Stimulated activated CD4-positive, alpha-beta T cell treated with anti-CD3 and anti-CD28 coated beads, Interleukin-15, amount 100 ng/mL, for 1 hour (primary cell): ENCODE measurements at regions not wholly inside any gene's neighbourhood (a gene's known extent, or its start where the extent isn't known, plus 50 kb on each side); places are given as distances from the start of the nearest gene placed in this dataset.
"Not testable (repeated sequence)": the region's sequence is repeated elsewhere in the genome, so short reads cannot be mapped to it uniquely, and the experiment has no call there.

Experiments
- DNase-seq, 2 donors: peaks; one replicate each; pipeline ENCODE4 v3.0.0-alpha.2; 2020; ENCODE audit warnings: low read depth in 1 of 2, low spot score in 1 of 2

DNA sequence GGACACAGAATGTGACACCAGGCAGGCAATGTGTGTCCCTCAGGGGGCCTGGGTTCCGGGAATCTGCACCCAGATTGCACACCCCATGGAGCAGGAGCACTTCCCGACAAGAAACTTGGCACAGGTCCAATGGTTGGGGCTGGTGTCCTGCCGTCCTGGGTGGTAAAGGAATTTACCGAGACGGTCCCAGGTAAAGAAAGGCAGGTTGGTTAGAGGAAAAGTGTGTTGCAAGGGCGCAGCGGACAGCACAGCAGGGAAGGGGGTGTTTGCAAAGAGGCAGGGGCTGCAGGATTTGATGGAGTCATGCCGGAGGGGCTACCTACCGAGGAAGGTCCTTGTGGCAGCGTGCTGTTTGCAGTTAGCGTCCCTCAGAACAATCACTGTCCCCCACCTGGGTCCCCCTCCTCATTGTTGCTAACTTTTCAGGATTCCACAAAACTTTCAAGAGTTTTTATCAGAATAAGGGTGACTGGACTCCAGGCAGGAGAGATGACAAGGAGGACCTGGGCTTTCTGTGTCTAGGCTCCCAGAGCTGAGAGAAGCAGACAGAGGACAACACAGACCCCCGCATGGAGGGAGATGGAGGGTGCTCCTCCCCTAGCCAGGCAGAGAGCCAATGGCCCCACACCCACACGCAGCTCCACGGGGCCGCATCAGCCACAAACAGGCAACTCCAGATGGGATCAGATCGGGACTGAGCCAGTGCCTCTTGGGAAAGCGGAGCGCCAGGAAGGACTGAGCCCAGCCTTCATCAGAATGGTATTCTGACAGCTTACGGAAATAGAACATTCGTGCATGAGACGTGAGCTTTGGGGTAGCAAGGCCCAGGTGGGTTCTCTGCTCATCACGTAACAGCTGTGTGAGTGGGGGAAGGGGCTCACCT lies 1423.9 kb downstream of the BRD1 start:
- DNase-seq = no peak

DNA sequence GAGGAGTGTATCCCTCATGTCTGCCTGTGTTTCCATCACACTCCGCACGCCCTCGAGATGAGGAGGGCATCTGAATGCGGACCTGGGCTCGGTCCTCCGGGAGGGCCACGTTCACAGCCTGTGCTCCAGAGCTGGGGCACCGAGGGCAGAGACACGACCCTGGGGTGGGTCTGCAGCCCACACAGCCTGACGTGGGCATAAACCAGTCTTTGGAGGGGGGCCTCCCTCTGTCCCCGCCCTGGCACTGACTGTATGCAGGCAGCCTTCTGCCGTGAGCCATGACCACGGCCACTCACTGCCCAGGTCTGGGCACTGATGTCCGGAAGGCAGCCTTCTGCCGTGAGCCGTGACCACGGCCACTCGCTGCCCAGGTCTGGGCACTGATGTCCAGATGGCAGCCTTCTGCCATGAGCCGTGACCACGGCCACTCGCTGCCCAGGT lies 1425.1 kb downstream of the BRD1 start:
- no peak for DNase-seq

DNA sequence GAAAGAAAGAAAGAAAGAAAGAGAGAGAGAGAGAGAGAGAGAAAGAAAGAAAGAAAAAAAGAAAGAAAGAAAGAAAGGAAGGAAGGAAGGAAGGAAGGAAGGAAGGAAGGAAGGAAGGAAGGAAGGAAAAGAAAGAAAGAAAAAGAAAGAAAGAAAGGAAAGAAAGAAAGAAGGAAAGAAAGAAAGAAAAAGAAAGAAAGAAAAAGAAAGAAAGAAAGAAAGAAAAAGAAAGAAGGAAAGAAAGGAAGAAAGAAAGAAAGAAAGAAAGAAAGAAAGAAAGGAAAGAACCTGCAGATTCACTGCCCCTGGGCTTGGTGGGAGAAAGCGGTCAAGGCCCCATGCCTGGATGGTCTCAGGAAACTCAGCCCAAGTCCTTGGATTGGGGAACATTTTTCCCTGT lies 1426.2 kb downstream of the BRD1 start:
- DNase-seq = not testable (repeated sequence)

DNA sequence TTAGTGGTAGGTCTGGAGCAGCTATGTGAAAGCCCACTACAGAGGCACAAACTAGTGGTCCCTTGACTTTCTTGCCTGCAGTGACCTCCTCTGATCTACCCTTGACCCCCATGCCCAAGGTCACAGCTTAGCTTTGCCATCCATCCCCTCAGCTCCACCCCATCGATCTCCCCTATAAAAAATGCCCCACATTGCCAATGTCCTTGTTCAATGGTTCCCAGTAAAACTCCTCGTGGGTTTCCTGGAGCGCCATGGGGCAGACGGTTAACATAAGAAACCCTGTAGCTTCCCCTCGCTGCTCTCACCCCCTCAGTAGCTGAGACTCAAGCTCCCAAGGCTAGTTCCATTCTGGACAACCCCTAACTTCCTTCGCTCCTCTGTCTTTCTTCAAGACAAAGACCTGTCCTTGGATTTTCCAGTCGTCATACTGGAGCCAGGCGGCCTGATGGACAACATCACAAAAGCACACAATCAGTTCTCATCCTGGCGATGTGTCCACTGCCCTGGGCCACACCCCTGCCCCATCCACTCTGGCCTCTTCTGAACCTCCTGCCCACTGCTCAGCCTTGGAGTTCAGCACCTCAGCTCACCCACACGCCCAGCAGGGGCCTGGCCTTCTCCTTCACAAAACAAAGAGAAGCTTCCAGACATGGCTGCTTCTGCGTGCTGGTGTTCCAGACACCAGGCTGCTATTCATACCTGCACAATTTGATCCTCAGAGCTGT lies 1429.3 kb downstream of the BRD1 start:
- no peak for DNase-seq

DNA sequence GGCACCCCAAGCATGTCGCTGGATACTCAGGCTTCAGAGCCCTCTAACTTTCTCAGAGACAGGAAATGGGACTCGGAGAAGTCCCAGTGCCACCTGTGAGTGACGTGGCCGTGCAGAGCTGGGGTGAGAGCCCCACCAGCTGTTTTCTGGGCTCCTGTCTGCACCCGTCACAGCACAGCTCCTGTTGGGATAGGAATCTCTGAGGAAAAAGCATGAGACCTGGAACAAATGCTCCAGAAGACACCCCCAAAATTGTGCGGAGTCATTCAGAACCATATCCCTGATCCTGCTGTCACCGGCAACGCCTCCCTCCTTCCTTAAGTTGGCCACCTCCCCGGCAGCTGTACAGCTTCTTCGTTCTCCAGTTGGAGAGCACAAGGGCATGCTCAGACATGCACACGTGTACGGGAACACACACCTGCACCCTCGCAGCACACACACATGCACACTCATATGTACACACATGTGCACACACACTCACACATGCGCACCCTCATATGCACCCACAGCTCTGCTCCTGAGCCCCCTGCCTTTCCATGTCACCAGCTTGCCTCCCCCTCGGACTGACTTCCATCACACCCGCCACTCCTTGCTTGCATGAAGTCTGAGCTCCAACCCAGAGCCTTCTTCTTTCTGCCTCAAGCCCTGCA lies 1430.0 kb downstream of the BRD1 start:
- no peak for DNase-seq

DNA sequence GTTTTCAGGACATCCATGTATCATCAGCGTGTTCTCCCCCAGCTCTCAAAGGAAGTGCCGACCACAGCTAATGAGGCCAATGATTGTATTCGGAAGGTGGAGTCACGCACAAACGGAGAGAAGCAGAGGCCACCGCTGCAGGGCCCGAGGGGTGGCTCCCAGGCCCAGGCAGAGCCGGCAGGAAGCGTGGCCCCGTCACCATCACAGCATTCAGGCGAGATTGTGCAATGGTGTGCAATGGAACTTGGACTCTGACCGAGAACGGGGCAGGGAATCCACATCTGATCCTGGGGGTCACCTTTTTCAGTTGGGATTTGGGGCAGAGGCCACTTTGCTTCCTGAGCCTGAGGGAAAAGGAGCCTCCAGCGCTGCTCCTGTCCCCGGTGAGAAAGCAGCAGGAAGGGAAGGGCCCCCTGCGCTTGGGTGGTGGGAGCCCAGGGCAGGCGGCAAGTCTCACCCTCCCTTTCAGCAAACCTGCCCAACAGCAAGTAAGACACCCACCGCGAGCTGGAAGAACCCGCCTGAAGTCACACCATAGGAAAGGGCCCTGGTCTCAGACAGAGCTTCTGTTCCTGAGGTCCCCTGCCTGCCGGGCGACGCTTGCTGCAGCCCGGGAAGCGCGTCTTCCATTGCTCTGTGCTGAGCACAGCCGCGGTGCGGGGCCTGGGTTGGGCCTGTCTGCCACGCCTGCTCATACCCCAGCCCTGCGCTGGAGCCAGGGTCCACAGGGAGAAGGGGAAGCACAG lies 1430.7 kb downstream of the BRD1 start:
- DNase-seq = no peak

DNA sequence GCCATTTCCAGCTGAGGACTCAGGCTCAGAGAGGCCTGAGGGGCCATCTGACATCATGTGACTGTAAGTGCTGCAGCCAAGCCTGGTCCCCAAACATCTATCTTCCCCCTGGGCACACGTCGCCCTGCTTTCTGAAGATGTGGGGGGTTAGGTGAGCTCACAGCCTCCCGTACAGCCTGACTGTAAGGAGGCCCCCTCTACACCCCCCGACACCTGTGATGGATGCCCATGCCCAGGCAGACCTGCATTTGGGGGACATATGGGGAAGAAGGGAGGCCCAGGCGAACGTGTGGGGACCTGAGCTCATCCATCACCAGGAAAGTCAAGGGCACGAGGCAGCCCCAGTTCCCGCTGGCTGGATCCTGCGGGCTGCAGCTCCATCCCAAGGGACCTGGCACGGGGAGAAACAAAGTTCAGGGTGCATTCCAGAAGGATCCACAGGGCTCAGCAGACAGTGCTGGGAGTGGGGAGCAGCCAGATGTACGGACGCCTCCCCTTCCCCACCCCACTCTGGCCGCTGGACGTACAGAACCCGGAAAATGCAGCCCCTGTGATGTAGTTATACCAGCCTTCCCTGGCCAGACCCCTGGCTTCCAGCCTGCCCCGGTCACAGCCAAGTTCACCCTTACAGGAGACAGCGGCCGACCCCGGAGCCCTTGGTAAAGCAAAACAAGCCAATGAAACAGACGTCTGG lies 1431.4 kb downstream of the BRD1 start:
- DNase-seq = no peak

DNA sequence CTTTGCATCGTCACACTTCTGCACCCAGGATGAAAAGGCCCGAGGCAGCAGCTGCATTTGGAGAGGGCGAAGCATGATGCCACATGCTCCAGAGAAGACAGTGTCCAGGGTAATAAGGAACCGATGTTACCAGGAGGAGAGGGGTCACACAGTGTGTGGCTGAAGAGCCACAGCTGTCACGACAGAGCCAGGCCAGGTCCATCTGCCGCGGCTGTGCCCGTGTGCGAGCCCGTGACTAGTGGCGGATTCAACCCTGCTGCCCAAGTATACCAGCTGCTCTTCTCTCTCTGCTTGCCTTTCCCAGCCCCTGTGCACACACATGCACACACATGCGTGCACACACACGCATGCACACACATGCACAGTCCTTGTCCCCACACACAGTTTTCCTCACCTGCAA lies 1432.5 kb downstream of the BRD1 start:
- DNase-seq = no peak

DNA sequence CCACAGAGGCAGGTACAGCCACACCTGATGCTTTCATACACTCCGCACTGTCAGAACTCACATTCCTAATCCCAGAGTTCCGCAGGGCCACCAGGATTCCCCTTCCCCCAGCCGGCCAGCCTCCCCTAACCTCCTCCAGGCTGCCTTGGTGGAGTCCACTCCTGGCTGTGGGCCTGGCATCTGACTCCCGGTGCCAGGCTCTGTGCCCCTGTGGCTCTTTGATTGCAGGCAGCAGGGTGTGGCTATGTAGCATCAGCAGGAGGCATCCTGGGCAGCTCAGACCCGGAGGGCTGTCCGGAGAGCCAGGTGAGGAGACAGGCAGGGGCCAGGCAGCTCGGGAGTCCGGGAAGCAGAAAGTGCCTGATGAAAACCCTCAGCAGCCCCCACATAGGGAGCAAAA lies 1432.9 kb downstream of the BRD1 start:
- no peak for DNase-seq

DNA sequence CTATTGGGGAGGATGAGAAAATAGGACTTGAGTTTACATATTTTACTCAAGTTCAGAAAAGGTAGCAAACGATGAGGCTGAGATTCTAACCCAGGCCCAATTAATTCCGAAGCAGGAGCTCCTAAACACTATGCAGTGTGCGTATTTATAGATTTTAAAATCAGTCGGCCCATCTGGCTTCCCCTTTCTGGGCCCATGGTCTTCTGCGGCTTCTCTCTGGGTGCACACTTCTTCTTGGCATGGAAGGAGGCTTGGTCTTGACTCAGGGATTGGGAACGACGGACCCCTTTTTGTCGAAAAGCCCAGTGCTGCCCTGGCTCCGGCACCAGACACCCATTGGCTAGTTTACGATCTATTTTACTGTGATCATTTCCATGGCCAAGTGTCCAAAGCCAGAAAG lies 1433.8 kb downstream of the BRD1 start:
- no peak for DNase-seq

DNA sequence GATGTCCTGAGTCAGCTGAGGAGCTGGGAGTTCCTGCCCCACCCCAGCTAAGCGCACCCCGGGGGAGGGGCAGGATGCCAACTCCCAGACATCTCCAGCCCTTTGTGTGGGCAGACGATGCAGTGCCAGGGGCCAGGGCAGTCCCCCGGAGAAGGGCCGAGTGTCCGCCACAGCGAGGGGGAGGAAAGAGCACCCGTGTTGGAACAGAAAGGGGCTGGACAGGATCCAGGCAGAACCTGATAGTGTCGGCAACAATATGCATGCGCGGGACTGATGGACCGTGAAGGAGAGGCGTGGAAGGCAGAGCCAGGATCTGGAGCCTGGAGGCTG lies 1434.7 kb downstream of the BRD1 start:
- DNase-seq = no peak

DNA sequence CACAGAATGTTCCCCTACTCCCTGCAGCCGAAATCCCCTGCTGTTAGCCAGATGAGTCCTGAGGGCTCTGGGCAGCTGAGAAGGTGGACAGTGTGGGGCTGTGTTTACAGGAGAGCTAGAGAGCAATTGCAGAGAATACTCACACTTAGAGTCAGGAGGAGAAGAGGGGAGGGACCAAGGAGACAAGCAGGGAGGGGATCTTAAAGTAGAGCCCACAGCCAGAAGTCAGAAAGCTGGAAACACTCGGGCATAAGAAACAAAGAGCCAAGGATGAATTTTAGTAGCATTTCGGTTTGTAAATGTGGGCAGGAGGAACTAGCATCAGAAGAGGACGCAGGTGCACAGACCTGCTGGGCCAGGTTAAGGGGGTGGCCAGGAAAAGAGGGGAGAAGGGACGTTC lies 1435.9 kb downstream of the BRD1 start:
- DNase-seq = no peak

DNA sequence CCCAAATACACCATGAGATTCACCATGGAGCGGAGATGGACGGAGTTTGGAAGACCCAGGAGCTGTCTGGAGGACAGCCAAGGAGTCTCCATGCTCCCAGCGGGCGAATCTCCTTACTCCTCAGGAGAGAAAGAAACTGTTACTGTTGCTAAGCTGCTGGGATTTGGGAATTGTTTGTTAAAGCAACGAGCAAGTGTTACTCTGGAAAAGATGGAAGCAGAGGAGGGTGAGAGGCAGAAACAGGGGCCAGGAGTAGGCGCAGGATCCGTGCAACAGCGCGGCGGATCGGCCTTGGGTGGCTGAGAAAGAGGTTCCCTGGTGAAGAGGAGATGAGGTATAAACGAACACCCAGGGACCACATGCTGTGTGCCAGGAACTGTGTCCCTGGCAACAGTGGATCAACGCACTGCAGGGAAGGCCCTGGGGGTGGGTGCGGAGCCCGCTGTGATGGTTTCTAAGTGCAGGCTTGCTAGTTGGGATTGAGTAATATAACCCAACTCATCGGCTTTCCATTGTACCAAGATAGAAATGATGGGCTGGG lies 1436.4 kb downstream of the BRD1 start:
- no peak for DNase-seq

DNA sequence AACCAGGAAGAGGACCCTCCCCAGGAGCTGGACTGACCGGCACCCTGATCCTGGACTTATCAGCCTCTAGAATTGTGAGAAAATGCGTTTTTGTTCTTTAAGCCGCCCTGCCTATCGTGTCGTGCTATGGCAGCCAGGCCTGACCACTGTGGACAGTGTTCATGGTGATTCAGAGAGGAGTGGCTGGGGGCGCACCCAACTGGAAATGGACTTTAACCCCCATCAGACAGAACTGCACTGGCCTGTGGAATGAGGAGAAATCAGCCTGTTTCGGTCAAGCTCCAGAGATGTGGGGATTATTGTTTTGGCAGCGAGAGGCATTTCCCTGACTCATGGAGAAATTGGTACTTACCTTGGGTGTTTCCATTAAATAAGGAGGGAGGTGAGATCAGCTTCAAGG lies 1437.8 kb downstream of the BRD1 start:
- no peak for DNase-seq

DNA sequence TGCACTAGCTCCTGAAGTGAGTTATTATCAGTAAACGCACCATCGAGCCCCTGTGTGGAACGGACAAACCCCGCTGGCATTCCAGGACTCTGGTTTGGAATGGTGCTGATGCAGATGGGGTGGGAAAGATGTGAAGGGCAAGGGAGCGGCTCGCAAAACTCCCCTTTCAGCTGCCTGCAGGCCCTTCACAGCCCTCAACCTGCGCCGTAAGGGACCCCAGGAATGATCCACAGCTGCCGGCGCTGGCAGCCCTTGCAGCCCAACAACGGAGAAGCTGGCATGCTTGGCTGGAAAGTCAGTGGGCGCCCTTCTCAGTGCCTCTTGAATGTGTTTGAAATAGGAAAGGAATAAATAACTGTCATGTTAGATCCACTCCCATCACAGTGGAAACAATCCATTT lies 1445.5 kb downstream of the BRD1 start:
- no peak for DNase-seq

DNA sequence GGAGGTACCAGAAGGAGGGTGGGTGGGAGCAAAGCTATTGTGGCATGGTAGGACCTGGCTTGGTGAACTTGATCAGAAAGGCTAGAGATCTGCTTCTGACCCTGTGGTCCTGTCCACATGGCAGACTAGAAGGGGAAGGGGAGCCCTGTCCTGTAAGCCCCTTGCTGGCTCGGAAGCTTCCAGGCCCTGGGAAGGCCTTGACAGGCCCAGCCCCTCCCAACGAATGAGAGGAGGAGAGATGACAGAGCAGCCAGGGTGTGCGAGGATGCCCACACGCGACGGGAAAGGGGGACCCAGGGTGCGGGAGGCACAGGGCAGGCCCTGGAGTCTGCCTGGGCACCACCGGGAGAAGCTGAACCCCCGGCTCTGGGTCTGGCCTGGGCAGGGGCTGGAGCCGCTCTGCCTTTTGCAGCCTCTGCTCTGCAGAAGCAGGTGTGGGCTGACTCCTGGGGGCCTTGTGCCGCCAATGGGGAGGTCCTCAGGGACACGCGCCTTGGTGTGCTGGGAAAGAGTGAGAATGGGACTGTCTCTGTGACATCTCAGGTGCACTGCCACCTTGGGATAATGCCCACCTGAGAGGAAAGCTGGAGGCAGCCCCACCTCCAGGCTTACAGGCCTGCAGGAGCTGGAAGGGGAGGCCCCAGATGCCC lies 1447.5 kb downstream of the BRD1 start:
- DNase-seq = no peak

DNA sequence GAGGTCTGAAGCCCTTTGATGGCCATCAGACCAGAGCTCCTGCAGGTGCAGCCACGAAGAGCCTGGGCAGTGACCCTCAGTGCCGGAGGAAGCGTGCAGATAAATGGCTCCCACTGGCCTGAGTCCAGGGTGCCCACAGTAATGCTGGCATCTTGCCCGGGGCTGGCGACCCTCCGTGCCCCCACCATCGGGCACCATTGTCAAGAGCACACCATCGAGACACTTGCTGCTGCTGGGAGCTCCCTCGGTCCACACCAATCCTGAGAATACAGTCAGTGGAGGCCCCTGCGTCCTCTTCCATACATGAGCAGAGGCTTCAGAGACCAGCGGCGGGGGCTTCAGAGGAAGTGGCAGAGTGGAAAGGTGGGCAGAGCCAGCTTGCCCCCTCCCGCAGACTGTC lies 1448.3 kb downstream of the BRD1 start:
- DNase-seq = no peak

DNA sequence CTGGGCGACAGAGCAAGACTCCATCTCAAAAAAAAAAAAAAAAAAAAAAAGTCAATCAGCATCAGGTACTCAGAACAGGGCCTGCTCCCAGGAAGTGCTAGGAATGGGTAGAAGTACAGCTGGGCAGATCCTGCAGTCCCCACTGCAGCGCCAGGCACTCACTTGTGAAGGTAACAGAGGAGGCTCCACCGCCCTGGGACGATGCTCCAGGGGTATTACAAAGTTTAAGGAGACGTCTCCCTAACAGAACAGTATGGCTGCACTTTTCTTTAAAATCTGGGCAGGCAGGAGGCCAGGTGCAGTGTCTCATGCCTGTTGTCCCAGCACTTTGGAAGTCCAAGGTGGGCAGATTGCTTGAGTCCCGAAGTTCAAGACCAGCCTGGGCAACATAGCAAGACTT lies 1449.0 kb downstream of the BRD1 start:
- no peak for DNase-seq

DNA sequence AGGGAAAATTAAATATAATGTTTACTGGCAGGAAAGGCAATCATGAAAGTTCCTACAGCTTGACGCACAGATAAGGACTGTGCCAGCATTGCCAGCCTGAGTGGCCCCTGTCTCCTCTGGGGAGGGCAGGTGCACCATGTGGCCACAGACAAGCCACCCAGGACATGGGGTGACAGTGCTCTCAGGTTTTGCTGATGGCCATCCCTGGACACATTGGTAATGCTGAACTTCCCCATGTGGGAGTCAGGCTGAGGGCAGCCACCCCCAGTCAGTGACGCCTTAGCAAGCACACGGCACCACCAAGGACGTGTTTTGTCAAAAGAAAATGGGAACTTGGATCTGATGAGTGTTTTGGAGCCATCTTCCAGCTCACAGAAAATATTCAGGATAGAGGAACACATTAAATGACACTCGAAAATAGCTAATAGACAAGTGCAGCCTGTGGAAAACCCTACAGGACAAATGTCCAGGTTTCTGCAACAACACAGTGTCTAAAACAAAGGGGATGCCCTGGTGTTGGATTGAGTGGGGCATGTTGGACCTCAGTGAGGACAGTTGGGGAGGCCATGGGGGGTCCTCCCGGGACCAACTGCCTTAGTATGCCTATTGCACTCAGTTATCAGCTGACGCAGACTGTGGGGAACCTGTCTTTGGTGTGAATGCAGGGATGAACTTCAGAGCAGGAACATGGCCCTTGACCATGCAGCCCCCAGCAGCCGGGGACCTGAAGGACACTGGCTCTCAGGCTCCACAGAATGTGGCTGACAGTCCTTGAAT lies 1450.5 kb downstream of the BRD1 start:
- no peak for DNase-seq
